Spleen (tissue), 7 donors: ENCODE measurements at regions not wholly inside any gene's neighbourhood (a gene's known extent, or its start where the extent isn't known, plus 50 kb on each side); places are given as distances from the start of the nearest gene placed in this dataset.

Source experiments
- POLR2A ChIP-seq, 3 donors: fragments of 450-650 bp; IDR thresholded peaks; one replicate each; pipeline ENCODE4 v1.5.1; 2017; ENCODE audit warnings: antibody characterized with exemption in 3 of 3, mild to moderate bottlenecking in 1 of 3
- POLR2AphosphoS5 ChIP-seq, 3 donors: sonication (generic); formaldehyde crosslinking; IDR thresholded peaks; one replicate each; pipeline ENCODE4 v1.5.1; 2017; ENCODE audit warnings: antibody characterized with exemption in 3 of 3
- TF ChIP-seq, protein P1 (sequence below), 11 experiments: fragments of 200-600 bp in 7 of 11; fragments of 450-650 bp in 4 of 11; sonication (generic) in 4 of 11; IDR thresholded peaks in 8 of 11; conservative IDR thresholded peaks in 3 of 11; 1 replicate in 7 of 11; 2 replicates in 4 of 11; pipeline versions ENCODE4 v1.4.0 to v1.8.0; 2016 to 2021; ENCODE audit warnings: antibody characterized with exemption in 11 of 11, inconsistent platforms in 4 of 11, mild to moderate bottlenecking in 1 of 11
- donor health status: DM: no; HTN: no; CAD: no; lungs with moderate emphysema.
- donor health status: DM: no; HTN: no; CAD: no.
- donor health status: DM: no; HTN: no; CAD: no.

DNA sequence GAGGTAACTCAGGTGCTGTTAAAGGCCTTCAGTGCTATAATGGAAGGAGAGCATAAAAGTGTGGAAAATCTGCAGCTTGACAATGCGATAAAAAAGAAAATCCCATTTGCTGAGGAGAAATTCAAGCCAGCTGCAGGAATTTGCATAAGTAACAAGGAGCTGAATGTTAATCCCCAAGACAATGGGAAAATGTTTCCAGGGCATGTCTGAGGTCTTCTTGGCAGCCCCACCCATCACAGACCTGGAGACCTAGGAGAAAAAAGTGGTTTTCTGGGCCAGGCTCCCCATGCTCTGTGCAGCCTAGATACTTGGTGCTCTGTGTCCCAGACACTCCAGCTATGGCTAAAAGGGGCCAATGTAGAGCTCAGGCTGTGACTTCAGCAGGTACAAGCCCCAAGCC is 1159.6 kb downstream of the CDH18 start:
- TF ChIP-seq, protein P1, sequence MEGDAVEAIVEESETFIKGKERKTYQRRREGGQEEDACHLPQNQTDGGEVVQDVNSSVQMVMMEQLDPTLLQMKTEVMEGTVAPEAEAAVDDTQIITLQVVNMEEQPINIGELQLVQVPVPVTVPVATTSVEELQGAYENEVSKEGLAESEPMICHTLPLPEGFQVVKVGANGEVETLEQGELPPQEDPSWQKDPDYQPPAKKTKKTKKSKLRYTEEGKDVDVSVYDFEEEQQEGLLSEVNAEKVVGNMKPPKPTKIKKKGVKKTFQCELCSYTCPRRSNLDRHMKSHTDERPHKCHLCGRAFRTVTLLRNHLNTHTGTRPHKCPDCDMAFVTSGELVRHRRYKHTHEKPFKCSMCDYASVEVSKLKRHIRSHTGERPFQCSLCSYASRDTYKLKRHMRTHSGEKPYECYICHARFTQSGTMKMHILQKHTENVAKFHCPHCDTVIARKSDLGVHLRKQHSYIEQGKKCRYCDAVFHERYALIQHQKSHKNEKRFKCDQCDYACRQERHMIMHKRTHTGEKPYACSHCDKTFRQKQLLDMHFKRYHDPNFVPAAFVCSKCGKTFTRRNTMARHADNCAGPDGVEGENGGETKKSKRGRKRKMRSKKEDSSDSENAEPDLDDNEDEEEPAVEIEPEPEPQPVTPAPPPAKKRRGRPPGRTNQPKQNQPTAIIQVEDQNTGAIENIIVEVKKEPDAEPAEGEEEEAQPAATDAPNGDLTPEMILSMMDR (IDR thresholded peaks at IDR 0.05 in 8 of 11, conservative IDR thresholded peaks at IDR 0.05 in 3 of 11) = no peak
- TF ChIP-seq POLR2AphosphoS5 (IDR thresholded peaks at IDR 0.05) (no peak), POLR2A (IDR thresholded peaks at IDR 0.05) (no peak)
